Vagina (tissue), 2 donors: ENCODE measurements at regions not wholly inside any gene's neighbourhood (a gene's known extent, or its start where the extent isn't known, plus 50 kb on each side); places are given as distances from the start of the nearest gene placed in this dataset.

ENCODE experiments used
- DNase-seq, 2 donors: peaks; one replicate each; pipeline ENCODE4 v3.0.0-alpha.2; 2017; ENCODE audit errors: extremely low spot score in 2 of 2
- H3K27ac ChIP-seq: fragments of 200-600 bp; sonication (generic); one replicate; pipeline ENCODE4 v1.5.1; 2019
- H3K27me3 ChIP-seq: fragments of 200-600 bp; sonication (generic); one replicate; pipeline ENCODE4 v1.5.1; 2019
- H3K36me3 ChIP-seq, 2 donors: fragments of 200-600 bp; sonication (generic); one replicate each; pipeline ENCODE4 v1.5.1; 2017 to 2019
- H3K4me1 ChIP-seq: fragments of 200-600 bp; sonication (generic); one replicate; pipeline ENCODE4 v1.5.1; 2019
- H3K4me3 ChIP-seq, 2 donors: fragments of 200-600 bp; sonication (generic); 1 replicate in 1 of 2; 2 replicates in 1 of 2; pipeline ENCODE4 v1.5.1; 2016 to 2019
- H3K9me3 ChIP-seq: fragments of 200-600 bp; sonication (generic); one replicate; pipeline ENCODE4 v1.5.1; 2019
- POLR2A ChIP-seq, 2 donors: fragments of 450-650 bp; IDR thresholded peaks; one replicate each; pipeline ENCODE4 v1.6.1; 2017; ENCODE audit warnings: antibody characterized with exemption in 2 of 2, mild to moderate bottlenecking in 2 of 2, moderate library complexity in 2 of 2
- POLR2AphosphoS5 ChIP-seq, 2 donors: sonication (generic); formaldehyde crosslinking; IDR thresholded peaks; one replicate each; pipeline ENCODE4 v1.9.0; 2017; ENCODE audit warnings: antibody characterized with exemption in 2 of 2, mild to moderate bottlenecking in 2 of 2, low read depth in 1 of 2; ENCODE audit not compliant: insufficient read depth in 1 of 2
- intact Hi-C: fragments of 100-400 bp; cut with DNase I; formaldehyde crosslinking; loops from one replicate; pipeline ENCODE4 v1.15.1; 2023
- TF ChIP-seq, protein P1 (sequence below), 3 experiments: fragments of 450-650 bp in 2 of 3; fragments of 200-600 bp in 1 of 3; sonication (generic) in 1 of 3; IDR thresholded peaks; one replicate each; pipeline ENCODE4 v1.5.1; 2017 to 2019; ENCODE audit warnings: antibody characterized with exemption in 3 of 3, mild to moderate bottlenecking in 2 of 3, moderate library complexity in 2 of 3

DNA sequence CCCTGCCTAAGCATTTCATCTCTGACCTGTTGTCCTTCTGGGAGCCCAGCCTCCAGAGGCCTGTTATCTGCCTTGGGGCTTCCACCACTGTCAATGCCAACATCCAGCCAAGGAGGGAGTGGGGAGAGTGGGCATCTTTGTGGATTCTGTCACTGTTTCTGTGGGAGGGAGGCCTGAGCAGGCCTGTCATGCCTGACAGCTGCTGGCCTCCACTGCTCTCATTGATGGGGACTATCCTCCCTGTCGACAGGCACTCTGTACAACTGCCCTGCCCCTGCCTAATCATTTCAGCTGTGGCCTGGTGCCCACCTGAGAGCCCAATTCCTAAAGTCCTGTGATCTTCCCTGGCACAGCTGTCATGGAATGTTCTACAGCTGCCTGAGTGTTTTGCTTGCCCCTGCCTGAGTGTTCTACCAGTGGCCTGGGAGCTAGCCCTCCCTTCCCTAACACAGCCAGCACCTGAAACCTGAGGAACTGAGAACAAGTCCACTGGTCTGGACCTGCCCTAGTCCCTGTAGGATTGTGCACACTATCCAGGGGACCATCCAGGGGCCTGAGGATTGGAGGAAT lies 145.3 kb downstream of the FAM83B start:
- Histone ChIP-seq H3K27me3 (no peaks in the 10 kb centered on the region), H3K9me3 (no peaks in the 10 kb centered on the region), H3K4me1 (no peaks in the 10 kb centered on the region), H3K36me3 (no peaks in the 10 kb centered on the region), H3K27ac (no peak overlapping the region), H3K4me3 (no peak overlapping the region)
- TF ChIP-seq, protein P1, sequence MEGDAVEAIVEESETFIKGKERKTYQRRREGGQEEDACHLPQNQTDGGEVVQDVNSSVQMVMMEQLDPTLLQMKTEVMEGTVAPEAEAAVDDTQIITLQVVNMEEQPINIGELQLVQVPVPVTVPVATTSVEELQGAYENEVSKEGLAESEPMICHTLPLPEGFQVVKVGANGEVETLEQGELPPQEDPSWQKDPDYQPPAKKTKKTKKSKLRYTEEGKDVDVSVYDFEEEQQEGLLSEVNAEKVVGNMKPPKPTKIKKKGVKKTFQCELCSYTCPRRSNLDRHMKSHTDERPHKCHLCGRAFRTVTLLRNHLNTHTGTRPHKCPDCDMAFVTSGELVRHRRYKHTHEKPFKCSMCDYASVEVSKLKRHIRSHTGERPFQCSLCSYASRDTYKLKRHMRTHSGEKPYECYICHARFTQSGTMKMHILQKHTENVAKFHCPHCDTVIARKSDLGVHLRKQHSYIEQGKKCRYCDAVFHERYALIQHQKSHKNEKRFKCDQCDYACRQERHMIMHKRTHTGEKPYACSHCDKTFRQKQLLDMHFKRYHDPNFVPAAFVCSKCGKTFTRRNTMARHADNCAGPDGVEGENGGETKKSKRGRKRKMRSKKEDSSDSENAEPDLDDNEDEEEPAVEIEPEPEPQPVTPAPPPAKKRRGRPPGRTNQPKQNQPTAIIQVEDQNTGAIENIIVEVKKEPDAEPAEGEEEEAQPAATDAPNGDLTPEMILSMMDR (IDR thresholded peaks at IDR 0.05): no peak
- no peak for TF ChIP-seq POLR2A (IDR thresholded peaks at IDR 0.05)
- no peak for TF ChIP-seq POLR2AphosphoS5 (IDR thresholded peaks at IDR 0.05; ENCODE audit: insufficient read depth in 1 of 2, low read depth in 1 of 2)
- intact Hi-C loops: no loop called here
- DNase-seq: no peak

DNA sequence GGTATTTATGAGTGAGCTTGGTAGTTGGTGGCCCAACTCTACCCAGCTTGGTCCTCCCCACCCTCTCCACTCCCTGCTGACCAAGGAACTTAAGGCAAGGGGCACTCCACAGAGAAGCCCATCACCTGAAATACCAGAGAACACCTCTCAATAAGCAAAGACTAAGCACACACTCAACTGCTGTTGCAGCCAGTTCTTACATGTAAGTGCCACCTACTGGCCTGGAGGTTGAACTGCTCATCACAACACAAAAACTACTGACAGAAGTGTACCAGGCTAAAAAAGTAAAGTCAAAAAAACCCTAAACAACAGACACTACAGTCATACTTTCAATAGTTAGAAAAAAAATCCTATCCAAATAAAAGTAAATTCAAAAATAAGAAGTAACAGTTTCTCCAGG lies 146.2 kb downstream of the FAM83B start:
- no peaks in the 10 kb centered on the region for H3K9me3 ChIP-seq
- H3K4me1 ChIP-seq: no peaks in the 10 kb centered on the region
- intact Hi-C loops: no loop called here
- no peak overlapping the region for H3K4me3 ChIP-seq
- DNase-seq: no peak
- no peaks in the 10 kb centered on the region for H3K36me3 ChIP-seq
- no peaks in the 10 kb centered on the region for H3K27me3 ChIP-seq
- TF ChIP-seq, protein P1 (IDR thresholded peaks at IDR 0.05): no peak
- no peak for TF ChIP-seq POLR2A (IDR thresholded peaks at IDR 0.05)
- no peak for TF ChIP-seq POLR2AphosphoS5 (IDR thresholded peaks at IDR 0.05; ENCODE audit: insufficient read depth in 1 of 2, low read depth in 1 of 2)
- no peak overlapping the region for H3K27ac ChIP-seq

DNA sequence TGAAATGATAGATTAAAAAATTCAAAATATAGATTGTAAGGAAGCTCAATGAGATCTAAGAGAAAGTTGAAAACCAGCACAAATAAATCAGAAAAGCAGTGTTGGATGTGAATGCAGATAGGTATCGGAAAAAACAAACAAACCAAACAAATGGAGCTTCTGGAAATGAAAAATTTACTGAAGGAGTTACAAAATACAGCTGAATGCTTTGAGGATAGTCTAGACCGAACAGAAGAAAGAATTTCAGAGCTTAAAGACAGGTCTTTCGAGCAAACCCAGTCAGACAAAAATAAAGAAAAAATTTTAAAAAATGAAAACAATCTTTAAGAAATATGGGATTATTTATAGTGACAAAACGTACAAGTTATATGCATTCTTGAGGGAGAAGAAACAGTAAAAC lies 146.7 kb downstream of the FAM83B start:
- intact Hi-C loops: no loop called here
- Histone ChIP-seq H3K36me3 (no peaks in the 10 kb centered on the region), H3K4me3 (no peak overlapping the region), H3K27ac (no peak overlapping the region), H3K27me3 (no peaks in the 10 kb centered on the region), H3K4me1 (no peaks in the 10 kb centered on the region), H3K9me3 (no peaks in the 10 kb centered on the region)
- TF ChIP-seq, protein P1 (IDR thresholded peaks at IDR 0.05): no peak
- TF ChIP-seq POLR2AphosphoS5 (IDR thresholded peaks at IDR 0.05; ENCODE audit: insufficient read depth in 1 of 2, low read depth in 1 of 2) (no peak), POLR2A (IDR thresholded peaks at IDR 0.05) (no peak)
- DNase-seq: no peak

DNA sequence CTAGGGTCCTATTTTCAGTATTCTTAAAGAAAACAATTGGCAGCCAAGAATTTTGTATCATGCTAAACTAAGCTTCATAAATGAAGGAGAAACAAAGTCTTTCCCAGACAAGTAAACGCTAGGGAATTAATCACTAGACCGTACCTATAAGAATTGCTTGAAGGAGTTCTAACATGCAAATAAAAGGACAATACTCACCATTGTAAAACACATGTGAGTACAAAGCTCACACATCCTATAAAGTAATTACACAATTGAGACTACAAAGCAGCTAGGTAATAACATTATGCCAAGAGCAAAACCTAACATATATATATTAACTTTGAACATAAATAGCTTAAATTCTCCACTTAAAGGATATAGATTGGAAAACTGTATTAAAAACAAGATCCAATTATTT lies 147.4 kb downstream of the FAM83B start:
- intact Hi-C loops: no loop called here
- no peaks in the 10 kb centered on the region for H3K9me3 ChIP-seq
- DNase-seq: no peak
- no peak overlapping the region for H3K4me3 ChIP-seq
- H3K36me3 ChIP-seq: no peaks in the 10 kb centered on the region
- TF ChIP-seq POLR2A (IDR thresholded peaks at IDR 0.05) (no peak), POLR2AphosphoS5 (IDR thresholded peaks at IDR 0.05; ENCODE audit: insufficient read depth in 1 of 2, low read depth in 1 of 2) (no peak)
- TF ChIP-seq, protein P1 (IDR thresholded peaks at IDR 0.05): no peak
- H3K27ac ChIP-seq: no peak overlapping the region
- no peaks in the 10 kb centered on the region for H3K4me1 ChIP-seq
- no peaks in the 10 kb centered on the region for H3K27me3 ChIP-seq

DNA sequence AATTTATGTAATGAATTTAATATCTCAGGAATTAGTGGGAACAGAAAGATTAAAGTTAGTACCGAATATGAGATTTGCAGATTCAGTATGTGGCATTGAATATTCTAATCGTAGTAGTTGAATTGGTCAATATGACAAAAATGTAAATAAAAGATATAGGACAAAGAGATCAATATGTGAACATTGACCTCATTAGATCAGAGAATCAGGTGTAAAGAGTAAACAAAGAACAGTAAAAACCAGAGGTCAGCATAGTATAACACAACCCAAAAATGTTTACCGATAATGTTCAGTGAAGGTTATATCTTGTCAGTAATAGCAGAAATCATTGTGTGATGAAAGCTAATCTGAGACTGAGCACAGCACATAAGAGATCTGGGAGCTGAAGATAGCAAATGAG lies 152.0 kb downstream of the FAM83B start:
- H3K9me3 ChIP-seq: no peaks in the 10 kb centered on the region
- intact Hi-C loops: no loop called here
- DNase-seq: no peak
- no peaks in the 10 kb centered on the region for H3K36me3 ChIP-seq
- H3K4me3 ChIP-seq: no peak overlapping the region
- no peak for TF ChIP-seq POLR2AphosphoS5 (IDR thresholded peaks at IDR 0.05; ENCODE audit: insufficient read depth in 1 of 2, low read depth in 1 of 2)
- TF ChIP-seq, protein P1 (IDR thresholded peaks at IDR 0.05): no peak
- TF ChIP-seq POLR2A (IDR thresholded peaks at IDR 0.05): no peak
- no peak overlapping the region for H3K27ac ChIP-seq
- no peaks in the 10 kb centered on the region for H3K4me1 ChIP-seq
- H3K27me3 ChIP-seq: no peaks in the 10 kb centered on the region
